K562 (cell line): ENCODE measurements at regions not wholly inside any gene's neighbourhood (a gene's known extent, or its start where the extent isn't known, plus 50 kb on each side); places are given as distances from the start of the nearest gene placed in this dataset.

ENCODE experiments used
- ATAC-seq: fragments of 200-7000 bp; cut with Tn5 transposase; 3 replicates; pipeline ENCODE4 v1.9.1; 2020; ENCODE audit warnings: moderate library complexity
- BruUV-seq: library from RNA; stranded (reverse); fragments of 400-500 nt; replicated peaks from 2 replicates; lab custom pipeline; 2021; lab: Mats Ljungman, UMichigan
- CTCF ChIA-PET: fragments of 300-600 bp; formaldehyde crosslinking; extraction: SDS; loops from one replicate; lab custom pipeline; 2021; ENCODE audit warnings: low intra/inter-chr PET ratio; lab: Yijun Ruan, JAX
- POLR2A ChIA-PET: fragments of 300-600, 350-650 bp; sonication (Branson Sonifier 250); formaldehyde crosslinking; extraction: SDS; loops from one replicate; lab custom pipeline; 2021; ENCODE audit warnings: antibody characterized with exemption, inconsistent platforms; lab: Yijun Ruan, JAX
- DNase-seq, 4 experiments: peaks; one replicate each; pipeline versions ENCODE4 v3.0.0 to v3.0.0-alpha.2; 2011 to 2018; ENCODE audit warnings: low spot score in 3 of 4, mixed read lengths in 3 of 4; ENCODE audit errors: extremely low read depth in 1 of 4
- FAIRE-seq: peaks from 2 replicates; lab custom pipeline; 2011; peaks lifted over from hg19 to GRCh38; lab: Jason Lieb, UNC
- H2AFZ ChIP-seq: 2 replicates; pipeline ENCODE4 v1.6.0; 2011; ENCODE audit warnings: low read depth, low read length, control low read depth, inconsistent platforms
- H3K27ac ChIP-seq: fragments of 200-600 bp; 3 replicates; pipeline ENCODE4 v1.8.0; 2011; ENCODE audit warnings: low read depth, mild to moderate bottlenecking, control low read depth, inconsistent platforms, low read length, moderate library complexity, mixed read lengths; ENCODE audit errors: extremely low read depth
- H3K27me3 ChIP-seq, 2 experiments: fragments of 300-600 bp in 1 of 2; 2 replicates in 1 of 2; 3 replicates in 1 of 2; pipeline versions ENCODE4 v1.6.0 to v1.8.0; 2011; ENCODE audit warnings: inconsistent platforms in 2 of 2, low read length in 2 of 2, mild to moderate bottlenecking in 1 of 2, mixed read lengths in 1 of 2, moderate library complexity in 1 of 2; ENCODE audit not compliant: control insufficient read depth in 2 of 2, insufficient read depth in 2 of 2
- H3K36me3 ChIP-seq: fragments of 300-600 bp; 3 replicates; pipeline ENCODE4 v1.8.0; 2011; ENCODE audit warnings: mild to moderate bottlenecking, low read length, inconsistent platforms; ENCODE audit not compliant: control insufficient read depth, insufficient read depth
- H3K4me1 ChIP-seq, 2 experiments: fragments of 200-600 bp in 1 of 2; replicated peaks in 1 of 2; 2 replicates in 1 of 2; 3 replicates in 1 of 2; pipeline versions ENCODE4 v1.5.1 to v1.8.0; 2011; ENCODE audit warnings: inconsistent platforms in 2 of 2, low read length in 2 of 2, mild to moderate bottlenecking in 1 of 2, mixed read lengths in 1 of 2, moderate library complexity in 1 of 2; ENCODE audit not compliant: control insufficient read depth in 2 of 2, insufficient read depth in 2 of 2
- H3K4me2 ChIP-seq: 2 replicates; pipeline ENCODE4 v1.6.1; 2011; ENCODE audit warnings: low read length, control low read depth, inconsistent platforms, mixed read lengths; ENCODE audit not compliant: insufficient read depth
- H3K4me3 ChIP-seq: fragments of 200-600 bp; sonication (generic), shearing (Covaris generic); 2 replicates; pipeline ENCODE4 v1.5.1; 2016; ENCODE audit warnings: control low read depth, inconsistent platforms
- H3K79me2 ChIP-seq: fragments of 200-600 bp; 3 replicates; pipeline ENCODE4 v1.8.0; 2011; ENCODE audit warnings: low read length, inconsistent platforms; ENCODE audit not compliant: control insufficient read depth, insufficient read depth
- H3K9ac ChIP-seq, 2 experiments: 2 replicates each; pipeline versions ENCODE4 v1.6.0 to v1.6.1; 2011; ENCODE audit warnings: low read depth in 2 of 2, low read length in 2 of 2, control low read depth in 1 of 2, inconsistent platforms in 1 of 2, mild to moderate bottlenecking in 1 of 2, mixed read lengths in 1 of 2; ENCODE audit not compliant: insufficient read depth in 1 of 2
- H3K9me1 ChIP-seq: one replicate; pipeline ENCODE4 v1.6.0; 2011; ENCODE audit warnings: inconsistent platforms, mild to moderate bottlenecking, low read length, moderate library complexity; ENCODE audit not compliant: control insufficient read depth, insufficient read depth
- H3K9me3 ChIP-seq: replicated peaks from 2 replicates; pipeline ENCODE4 v1.5.1; 2011; ENCODE audit warnings: low read depth, low read length, inconsistent platforms; ENCODE audit not compliant: control insufficient read depth, insufficient read depth
- H4K20me1 ChIP-seq: replicated peaks from 2 replicates; pipeline ENCODE4 v1.6.1; 2011; ENCODE audit warnings: low read length, inconsistent platforms, mixed read lengths; ENCODE audit not compliant: control insufficient read depth, insufficient read depth
- CCNT2 ChIP-seq: IDR thresholded peaks from 2 replicates; pipeline ENCODE4 v1.6.1; 2011; ENCODE audit warnings: borderline replicate concordance, low read depth, mild to moderate bottlenecking, moderate library complexity, mixed read lengths, low read length; ENCODE audit not compliant: insufficient read length; ENCODE audit errors: extremely low read depth
- FOXM1 ChIP-seq, 2 experiments: fragments of 450-650 bp in 1 of 2; sonication (generic) in 1 of 2; formaldehyde crosslinking in 1 of 2; IDR thresholded peaks; 2 replicates each; pipeline versions ENCODE4 v1.6.1 to v1.9.0; 2017 to 2022; ENCODE audit warnings: low read depth in 2 of 2, mild to moderate bottlenecking in 2 of 2, missing genetic modification reagents in 1 of 2, moderate library complexity in 1 of 2
- KDM5B ChIP-seq: fragments of 200-600 bp; sonication (generic); IDR thresholded peaks from 2 replicates; pipeline ENCODE4 v1.6.1; 2012; ENCODE audit warnings: low read depth, mild to moderate bottlenecking, moderate library complexity, low read length, control low read depth, inconsistent platforms; ENCODE audit not compliant: insufficient replicate concordance
- MAFF ChIP-seq: IDR thresholded peaks from 2 replicates; pipeline ENCODE4 v1.6.1; 2012; ENCODE audit warnings: low read length, improper control_type of control experiment
- NCOA4 ChIP-seq: fragments of 450-650 bp; IDR thresholded peaks from 2 replicates; pipeline ENCODE4 v1.6.1; 2018; ENCODE audit warnings: mild to moderate bottlenecking; ENCODE audit not compliant: partially characterized antibody
- PTTG1 ChIP-seq: fragments of 450-650 bp; IDR thresholded peaks from 2 replicates; pipeline ENCODE4 v1.6.1; 2016; ENCODE audit warnings: low read depth, mild to moderate bottlenecking, missing genetic modification characterization, missing compliant biosample characterization
- U2AF2 ChIP-seq: fragments of 200-400 bp; formaldehyde crosslinking; optimal IDR thresholded peaks from 2 replicates; pipeline ENCODE3; 2017; ENCODE audit warnings: low read depth, mild to moderate bottlenecking, low read length
- ZNF174 ChIP-seq: fragments of 250-450 bp; sonication (Bioruptor Pico); IDR thresholded peaks from 2 replicates; pipeline ENCODE4 v1.4.0; 2020; ENCODE audit warnings: mild to moderate bottlenecking
- WGBS: fragments of 100-300 bp; shearing (Covaris generic); methylation state at CpG from one replicate; pipeline ENCODE4 v1.1.6; 2016; ENCODE audit warnings: low coverage, mixed read lengths; ENCODE audit not compliant: insufficient coverage; ENCODE audit errors: missing lambda C conversion rate; 5-methylcytosine and 5-hydroxymethylcytosine counted together
- in situ Hi-C: fragments of 300-500 bp; cut with MboI; formaldehyde crosslinking; loops from 4 replicates; pipeline ENCODE4 v1.15.0; 2018; ENCODE audit warnings: inconsistent platforms, mixed read lengths
- intact Hi-C: fragments of 100-400 bp; cut with micrococcal nuclease; formaldehyde crosslinking; loops from 2 replicates; pipeline ENCODE4 v1.14.2; 2022
- TF ChIP-seq, protein P1 (sequence below): sonication (generic); formaldehyde crosslinking; IDR thresholded peaks from 2 replicates; pipeline ENCODE4 v1.8.0; 2022; ENCODE audit warnings: mild to moderate bottlenecking, missing genetic modification reagents
- TF ChIP-seq, protein P2 (sequence below): sonication (generic); formaldehyde crosslinking; IDR thresholded peaks from 2 replicates; pipeline ENCODE4 v1.8.1; 2023; ENCODE audit warnings: mild to moderate bottlenecking, missing genetic modification reagents

GRCh38 chr1:76727520-76727919, 139.8 kb upstream of the ST6GALNAC5 start (continued):
- TF ChIP-seq, protein P1, sequence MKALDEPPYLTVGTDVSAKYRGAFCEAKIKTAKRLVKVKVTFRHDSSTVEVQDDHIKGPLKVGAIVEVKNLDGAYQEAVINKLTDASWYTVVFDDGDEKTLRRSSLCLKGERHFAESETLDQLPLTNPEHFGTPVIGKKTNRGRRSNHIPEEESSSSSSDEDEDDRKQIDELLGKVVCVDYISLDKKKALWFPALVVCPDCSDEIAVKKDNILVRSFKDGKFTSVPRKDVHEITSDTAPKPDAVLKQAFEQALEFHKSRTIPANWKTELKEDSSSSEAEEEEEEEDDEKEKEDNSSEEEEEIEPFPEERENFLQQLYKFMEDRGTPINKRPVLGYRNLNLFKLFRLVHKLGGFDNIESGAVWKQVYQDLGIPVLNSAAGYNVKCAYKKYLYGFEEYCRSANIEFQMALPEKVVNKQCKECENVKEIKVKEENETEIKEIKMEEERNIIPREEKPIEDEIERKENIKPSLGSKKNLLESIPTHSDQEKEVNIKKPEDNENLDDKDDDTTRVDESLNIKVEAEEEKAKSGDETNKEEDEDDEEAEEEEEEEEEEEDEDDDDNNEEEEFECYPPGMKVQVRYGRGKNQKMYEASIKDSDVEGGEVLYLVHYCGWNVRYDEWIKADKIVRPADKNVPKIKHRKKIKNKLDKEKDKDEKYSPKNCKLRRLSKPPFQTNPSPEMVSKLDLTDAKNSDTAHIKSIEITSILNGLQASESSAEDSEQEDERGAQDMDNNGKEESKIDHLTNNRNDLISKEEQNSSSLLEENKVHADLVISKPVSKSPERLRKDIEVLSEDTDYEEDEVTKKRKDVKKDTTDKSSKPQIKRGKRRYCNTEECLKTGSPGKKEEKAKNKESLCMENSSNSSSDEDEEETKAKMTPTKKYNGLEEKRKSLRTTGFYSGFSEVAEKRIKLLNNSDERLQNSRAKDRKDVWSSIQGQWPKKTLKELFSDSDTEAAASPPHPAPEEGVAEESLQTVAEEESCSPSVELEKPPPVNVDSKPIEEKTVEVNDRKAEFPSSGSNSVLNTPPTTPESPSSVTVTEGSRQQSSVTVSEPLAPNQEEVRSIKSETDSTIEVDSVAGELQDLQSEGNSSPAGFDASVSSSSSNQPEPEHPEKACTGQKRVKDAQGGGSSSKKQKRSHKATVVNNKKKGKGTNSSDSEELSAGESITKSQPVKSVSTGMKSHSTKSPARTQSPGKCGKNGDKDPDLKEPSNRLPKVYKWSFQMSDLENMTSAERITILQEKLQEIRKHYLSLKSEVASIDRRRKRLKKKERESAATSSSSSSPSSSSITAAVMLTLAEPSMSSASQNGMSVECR (CRISPR knock-in tag): no peak

GRCh38 chr1:76729142-76729541, 138.1 kb upstream of the ST6GALNAC5 start:
- CTCF ChIA-PET: no interaction called here
- Histone ChIP-seq H3K79me2 (no peaks in the 10 kb centered on the region), H3K4me1 (no peaks in the 10 kb centered on the region), H3K27me3 (no peaks in the 10 kb centered on the region), H2AFZ (no peak overlapping the region), H3K36me3 (no peaks in the 10 kb centered on the region), H3K4me3 (no peak overlapping the region), H3K9ac (no peak overlapping the region), H3K9me1 (no peaks in the 10 kb centered on the region), H4K20me1 (no peaks in the 10 kb centered on the region), H3K9me3 (no peaks in the 10 kb centered on the region), H3K27ac (no peak overlapping the region), H3K4me2 (no peak overlapping the region)
- DNase-seq: no peak
- WGBS: 2% methylated on average over 3 of the region's 3 CpGs
- POLR2A ChIA-PET: no interaction called here
- no peak for ATAC-seq
- in situ Hi-C loops (no loop called here), intact Hi-C loops (no loop called here)
- TF ChIP-seq U2AF2 (no peak), CCNT2 (no peak), MAFF (no peak), ZNF174 (CRISPR knock-in tag) (no peak), FOXM1 (IDR thresholded peaks at IDR 0.05; ENCODE audit: low read depth) (no peak), FOXM1 (CRISPR knock-in tag; IDR thresholded peaks at IDR 0.05; ENCODE audit: low read depth) (no peak), NCOA4 (no peak), KDM5B (no peak), PTTG1 (tag) (no peak)
- TF ChIP-seq, protein P2, sequence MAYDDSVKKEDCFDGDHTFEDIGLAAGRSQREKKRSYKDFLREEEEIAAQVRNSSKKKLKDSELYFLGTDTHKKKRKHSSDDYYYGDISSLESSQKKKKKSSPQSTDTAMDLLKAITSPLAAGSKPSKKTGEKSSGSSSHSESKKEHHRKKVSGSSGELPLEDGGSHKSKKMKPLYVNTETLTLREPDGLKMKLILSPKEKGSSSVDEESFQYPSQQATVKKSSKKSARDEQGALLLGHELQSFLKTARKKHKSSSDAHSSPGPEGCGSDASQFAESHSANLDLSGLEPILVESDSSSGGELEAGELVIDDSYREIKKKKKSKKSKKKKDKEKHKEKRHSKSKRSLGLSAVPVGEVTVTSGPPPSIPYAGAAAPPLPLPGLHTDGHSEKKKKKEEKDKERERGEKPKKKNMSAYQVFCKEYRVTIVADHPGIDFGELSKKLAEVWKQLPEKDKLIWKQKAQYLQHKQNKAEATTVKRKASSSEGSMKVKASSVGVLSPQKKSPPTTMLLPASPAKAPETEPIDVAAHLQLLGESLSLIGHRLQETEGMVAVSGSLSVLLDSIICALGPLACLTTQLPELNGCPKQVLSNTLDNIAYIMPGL (CRISPR knock-in tag): no peak
- no peak for FAIRE-seq
- BruUV-seq: no TSS peak
